HFF-Myc (cell line): ENCODE measurements at regions not wholly inside any gene's neighbourhood (a gene's known extent, or its start where the extent isn't known, plus 50 kb on each side); places are given as distances from the start of the nearest gene placed in this dataset.
"Not testable (repeated sequence)": the region's sequence is repeated elsewhere in the genome, so short reads cannot be mapped to it uniquely, and the experiment has no call there.

Source experiments
- DNase-seq: peaks from one replicate; pipeline ENCODE4 v3.0.0-alpha.2; 2011; ENCODE audit warnings: low read depth; ENCODE audit errors: extremely low read depth
- H3K4me3 ChIP-seq: replicated peaks from 2 replicates; pipeline ENCODE4 v1.5.1; 2011; ENCODE audit warnings: low read depth, mild to moderate bottlenecking, control low read depth, low read length
- TF ChIP-seq, protein P1 (sequence below): IDR thresholded peaks from 2 replicates; pipeline ENCODE4 v1.5.1; 2012; ENCODE audit warnings: mild to moderate bottlenecking, low read depth, low read length, control low read depth; ENCODE audit errors: missing control alignments

DNA sequence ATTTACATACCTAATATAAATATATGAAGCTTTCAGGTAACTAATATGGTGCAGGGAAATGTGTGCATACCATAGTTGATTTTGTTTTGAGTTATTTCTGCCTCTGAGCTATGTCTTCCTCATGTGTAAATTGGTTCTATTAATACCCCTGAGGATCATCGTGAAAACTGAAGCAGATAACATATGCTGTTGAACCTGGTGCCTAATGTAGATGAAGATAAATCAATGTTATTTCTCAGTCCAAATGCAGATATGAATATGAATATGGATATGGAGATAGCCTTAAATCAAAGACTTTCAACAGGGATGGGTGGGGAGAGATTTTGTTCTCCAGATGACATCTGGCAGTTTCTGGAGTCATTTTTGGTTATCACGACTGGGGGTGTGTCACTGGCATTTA is 122.3 kb upstream of the ANKRD30A start:
- TF ChIP-seq, protein P1, sequence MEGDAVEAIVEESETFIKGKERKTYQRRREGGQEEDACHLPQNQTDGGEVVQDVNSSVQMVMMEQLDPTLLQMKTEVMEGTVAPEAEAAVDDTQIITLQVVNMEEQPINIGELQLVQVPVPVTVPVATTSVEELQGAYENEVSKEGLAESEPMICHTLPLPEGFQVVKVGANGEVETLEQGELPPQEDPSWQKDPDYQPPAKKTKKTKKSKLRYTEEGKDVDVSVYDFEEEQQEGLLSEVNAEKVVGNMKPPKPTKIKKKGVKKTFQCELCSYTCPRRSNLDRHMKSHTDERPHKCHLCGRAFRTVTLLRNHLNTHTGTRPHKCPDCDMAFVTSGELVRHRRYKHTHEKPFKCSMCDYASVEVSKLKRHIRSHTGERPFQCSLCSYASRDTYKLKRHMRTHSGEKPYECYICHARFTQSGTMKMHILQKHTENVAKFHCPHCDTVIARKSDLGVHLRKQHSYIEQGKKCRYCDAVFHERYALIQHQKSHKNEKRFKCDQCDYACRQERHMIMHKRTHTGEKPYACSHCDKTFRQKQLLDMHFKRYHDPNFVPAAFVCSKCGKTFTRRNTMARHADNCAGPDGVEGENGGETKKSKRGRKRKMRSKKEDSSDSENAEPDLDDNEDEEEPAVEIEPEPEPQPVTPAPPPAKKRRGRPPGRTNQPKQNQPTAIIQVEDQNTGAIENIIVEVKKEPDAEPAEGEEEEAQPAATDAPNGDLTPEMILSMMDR = no peak
- DNase-seq = no peak
- no peak overlapping the region for H3K4me3 ChIP-seq

DNA sequence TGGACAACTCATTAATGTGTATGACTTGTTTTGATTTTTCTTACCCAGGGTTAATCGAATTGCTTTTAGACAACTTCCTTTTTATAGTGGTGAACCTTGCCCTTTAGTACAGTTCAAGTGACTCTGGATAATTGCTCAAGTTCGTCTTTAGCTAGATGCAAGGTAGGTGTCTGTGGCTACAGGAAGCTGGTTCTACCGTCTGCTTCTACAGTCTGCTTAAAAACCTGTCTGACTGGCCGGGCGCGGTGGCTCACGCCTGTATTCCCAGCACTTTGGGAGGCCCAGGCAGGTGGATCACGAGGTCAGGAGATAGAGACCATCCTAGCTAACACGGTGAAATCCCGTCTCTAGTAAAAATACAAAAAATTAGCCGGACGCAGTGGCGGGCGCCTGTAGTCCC is 129.6 kb upstream of the ANKRD30A start:
- DNase-seq, H3K4me3 ChIP-seq: not testable (repeated sequence)

DNA sequence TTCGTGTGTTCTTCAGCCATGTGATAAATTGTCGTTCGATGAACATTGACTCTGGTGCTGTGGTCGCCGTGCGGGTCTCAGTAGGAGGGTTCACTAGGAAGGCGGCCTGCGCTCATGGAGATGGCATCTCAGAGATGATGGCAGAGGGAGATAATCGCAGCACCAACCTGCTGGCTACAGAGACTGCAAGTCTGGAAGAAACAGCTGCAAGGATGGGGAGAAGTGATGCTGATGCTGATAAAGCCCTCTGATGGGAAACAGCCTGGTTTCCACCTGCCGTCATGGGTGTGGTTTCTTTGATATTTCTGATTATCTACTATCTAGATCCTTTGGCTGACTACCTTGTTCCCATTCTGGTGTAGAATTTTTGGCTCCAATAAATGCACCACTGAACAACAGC is 130.5 kb upstream of the ANKRD30A start:
- no peak for DNase-seq
- H3K4me3 ChIP-seq = no peak overlapping the region
- TF ChIP-seq, protein P1 = no peak

DNA sequence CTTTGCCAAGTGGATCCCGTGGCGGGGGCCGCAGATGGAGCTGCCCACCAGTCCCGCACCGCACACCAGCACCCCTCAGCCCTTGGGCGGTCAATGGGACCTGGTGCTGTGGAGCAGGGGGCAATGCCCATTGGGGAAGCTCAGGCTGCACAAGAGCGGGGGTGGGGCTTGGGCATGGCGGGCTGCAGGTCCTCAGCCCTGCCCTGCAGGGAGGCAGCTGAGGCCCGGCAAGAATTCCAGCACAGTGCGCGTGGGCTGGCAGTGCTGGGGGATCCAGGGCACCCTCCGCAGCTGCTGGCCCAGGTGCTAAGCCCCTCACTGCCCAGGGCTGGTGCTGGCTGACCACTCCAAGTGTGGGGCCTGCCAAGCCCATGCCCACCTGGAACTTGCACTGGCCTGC is 136.2 kb upstream of the ANKRD30A start:
- no peak for DNase-seq
- TF ChIP-seq, protein P1 = no peak
- no peak overlapping the region for H3K4me3 ChIP-seq

DNA sequence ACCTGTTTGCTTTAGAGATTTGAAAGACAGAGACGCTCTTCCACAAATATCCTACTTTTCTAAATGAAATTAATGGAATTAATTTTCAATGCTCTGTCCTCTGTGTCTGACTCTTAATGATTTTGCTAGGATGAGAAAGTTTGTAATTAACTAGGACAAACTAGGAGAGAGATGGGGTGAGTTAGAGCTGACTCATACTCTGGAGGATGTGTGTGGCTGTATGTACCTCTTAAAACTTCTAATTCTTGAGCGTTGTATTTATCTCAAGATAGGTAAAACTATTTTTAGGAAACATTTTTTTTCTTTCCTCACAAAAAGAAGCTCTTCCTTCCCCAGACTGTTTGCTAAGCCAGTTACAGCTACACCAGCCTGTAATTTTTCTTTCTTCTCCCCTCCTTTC is 178.8 kb upstream of the ANKRD30A start:
- no peak for DNase-seq
- no peak overlapping the region for H3K4me3 ChIP-seq
- TF ChIP-seq, protein P1 = no peak

DNA sequence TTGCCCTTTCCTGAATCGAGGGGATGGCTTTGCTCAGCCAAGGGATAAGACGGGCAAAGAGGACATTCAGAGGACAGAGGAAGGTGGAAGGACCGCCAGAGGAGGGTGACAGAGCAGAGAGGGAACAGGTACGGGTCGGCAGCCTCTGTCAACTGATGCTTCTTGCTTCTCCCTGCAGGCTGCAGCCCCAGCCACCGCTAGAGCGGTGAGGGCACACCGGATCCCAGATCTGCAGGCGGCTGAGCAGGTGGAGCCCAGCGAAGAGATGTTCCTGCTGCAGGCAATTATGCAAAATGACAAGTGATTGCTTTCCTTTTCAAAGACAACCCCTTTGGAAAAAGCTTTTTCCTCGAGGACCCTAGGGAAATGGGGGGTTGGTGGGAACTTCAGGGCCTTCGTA is 181.9 kb upstream of the ANKRD30A start:
- DNase-seq = no peak
- TF ChIP-seq, protein P1 = no peak

DNA sequence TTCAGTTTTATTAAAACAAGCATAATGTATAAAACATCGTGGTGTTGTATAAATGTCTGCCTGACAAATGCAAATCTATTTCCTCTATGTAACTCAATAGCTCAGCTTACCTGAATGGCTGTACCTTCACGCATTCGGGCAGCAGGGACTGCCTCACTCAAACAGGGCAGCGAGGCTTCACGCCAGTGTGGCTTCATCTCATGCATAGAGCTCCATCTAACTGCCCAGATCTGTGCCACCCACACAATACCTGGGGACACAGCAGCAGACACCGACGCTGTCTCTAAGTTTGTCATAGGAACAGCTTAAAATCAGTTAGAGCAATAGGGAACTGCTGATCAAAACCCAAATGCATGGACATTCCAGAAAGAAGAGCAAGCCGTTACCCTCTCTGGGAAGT is 182.8 kb upstream of the ANKRD30A start:
- TF ChIP-seq, protein P1 = no peak
- no peak overlapping the region for H3K4me3 ChIP-seq

More for the DNA sequence above, 181.9 kb upstream of the ANKRD30A start:
- H3K4me3 ChIP-seq = no peak overlapping the region

More for the DNA sequence above, 182.8 kb upstream of the ANKRD30A start:
- DNase-seq = no peak
